Suppressor macrophage treated with lipopolysaccharide for 4 hours (primary cell): ENCODE measurements at regions not wholly inside any gene's neighbourhood (a gene's known extent, or its start where the extent isn't known, plus 50 kb on each side); places are given as distances from the start of the nearest gene placed in this dataset.
"Not testable (repeated sequence)": the region's sequence is repeated elsewhere in the genome, so short reads cannot be mapped to it uniquely, and the experiment has no call there.

Experiments
- DNase-seq: peaks from one replicate; pipeline ENCODE4 v3.0.0-alpha.2; 2020

GRCh38 chr2:150097402-150097801 is 390.1 kb downstream of the RND3 start:
- DNase-seq, result no peak

- DNase-seq, result no peak
These were observed 391.9 kb downstream of the RND3 start for GRCh38 chr2:150095361-150096095.

- no peak for DNase-seq
These were observed 395.6 kb downstream of the RND3 start for GRCh38 chr2:150091846-150092245.

GRCh38 chr2:150090031-150090430 is 397.4 kb downstream of the RND3 start:
- no peak for DNase-seq

GRCh38 chr2:150088538-150088937 is 398.9 kb downstream of the RND3 start:
- no peak for DNase-seq

- no peak for DNase-seq
These were observed 402.0 kb downstream of the RND3 start for GRCh38 chr2:150085478-150085877.

GRCh38 chr2:150081775-150082481 is 405.5 kb downstream of the RND3 start:
- no peak for DNase-seq

- DNase-seq, result no peak
These were observed 411.2 kb downstream of the RND3 start for GRCh38 chr2:150076281-150076680.

- no peak for DNase-seq
These were observed 411.6 kb downstream of the RND3 start for GRCh38 chr2:150075831-150076230.

GRCh38 chr2:150066490-150066889 is 421.0 kb downstream of the RND3 start:
- no peak for DNase-seq

- DNase-seq, result no peak
These were observed 423.4 kb downstream of the RND3 start for GRCh38 chr2:150063931-150064548.

GRCh38 chr2:150063432-150063889 is 424.0 kb downstream of the RND3 start:
- no peak for DNase-seq

GRCh38 chr2:150062416-150062815 is 425.1 kb downstream of the RND3 start:
- DNase-seq, result no peak

- no peak for DNase-seq
These were observed 427.1 kb downstream of the RND3 start for GRCh38 chr2:150060341-150060740.

GRCh38 chr2:150059676-150060075 is 427.8 kb downstream of the RND3 start:
- DNase-seq, result not testable (repeated sequence)

- DNase-seq, result no peak
These were observed 435.0 kb downstream of the RND3 start for GRCh38 chr2:150052457-150052856.

GRCh38 chr2:150051004-150051403 is 436.5 kb downstream of the RND3 start:
- peak; percentile 3 for DNase-seq

- no peak for DNase-seq
These were observed 437.4 kb downstream of the RND3 start for GRCh38 chr2:150050036-150050435.

- DNase-seq, result no peak
These were observed 439.7 kb downstream of the RND3 start for GRCh38 chr2:150047620-150048222.

- no peak for DNase-seq
These were observed 440.7 kb downstream of the RND3 start for GRCh38 chr2:150046810-150047209.

GRCh38 chr2:150046211-150046610 is 441.3 kb downstream of the RND3 start:
- no peak for DNase-seq

- DNase-seq, result no peak
These were observed 441.9 kb downstream of the RND3 start for GRCh38 chr2:150045601-150046000.

GRCh38 chr2:150043172-150043500 is 444.3 kb downstream of the RND3 start:
- no peak for DNase-seq
